NCI-H1092 treated with DMSO at 0.1 percent for 48 hours (cell line): ENCODE measurements at regions not wholly inside any gene's neighbourhood (a gene's known extent, or its start where the extent isn't known, plus 50 kb on each side); places are given as distances from the start of the nearest gene placed in this dataset.
"Not testable (repeated sequence)": the region's sequence is repeated elsewhere in the genome, so short reads cannot be mapped to it uniquely, and the experiment has no call there.

Experiments
- DNase-seq: peaks from one replicate; lab custom pipeline; 2025; lab: John Stamatoyannopoulos, UW

DNA sequence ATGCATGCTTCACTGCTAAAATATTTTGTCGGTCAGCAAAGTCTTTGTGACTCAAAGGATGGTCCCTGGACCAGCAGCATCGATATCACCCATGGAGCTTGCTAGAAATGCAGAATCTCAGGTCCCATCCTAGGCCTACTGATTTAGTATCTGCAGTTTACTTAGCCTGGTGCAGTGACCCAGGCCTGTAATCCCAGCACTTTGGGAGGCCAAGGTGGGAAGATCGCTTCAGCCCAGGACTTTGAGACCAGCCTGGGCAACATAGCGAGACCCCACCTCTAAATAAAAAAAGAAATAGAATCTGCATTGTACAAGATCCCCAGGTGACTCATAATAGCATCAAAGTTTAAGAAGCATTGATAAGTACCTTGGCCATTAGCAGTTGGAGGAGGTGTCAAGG, 248.7 kb downstream of the CD83 start:
- no peak for DNase-seq

DNA sequence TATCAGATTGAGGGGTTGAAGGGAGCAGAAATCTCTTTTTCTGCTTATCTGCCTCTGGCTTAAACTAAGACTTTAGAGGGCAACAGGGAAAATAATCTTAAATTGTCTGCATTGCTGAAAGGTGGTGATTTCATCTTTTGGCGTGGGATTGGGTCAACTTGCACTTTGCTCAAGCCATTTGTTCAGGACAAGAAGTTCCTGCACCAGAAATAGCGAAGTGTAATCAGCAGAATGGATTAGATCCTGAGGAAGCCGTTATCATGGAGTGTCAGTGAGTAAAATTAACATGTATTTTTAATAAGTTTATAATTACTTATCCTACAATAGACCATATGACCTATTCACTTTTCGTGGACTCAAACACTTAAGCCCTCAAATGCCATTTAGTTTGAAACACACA, 249.3 kb downstream of the CD83 start:
- DNase-seq = no peak

DNA sequence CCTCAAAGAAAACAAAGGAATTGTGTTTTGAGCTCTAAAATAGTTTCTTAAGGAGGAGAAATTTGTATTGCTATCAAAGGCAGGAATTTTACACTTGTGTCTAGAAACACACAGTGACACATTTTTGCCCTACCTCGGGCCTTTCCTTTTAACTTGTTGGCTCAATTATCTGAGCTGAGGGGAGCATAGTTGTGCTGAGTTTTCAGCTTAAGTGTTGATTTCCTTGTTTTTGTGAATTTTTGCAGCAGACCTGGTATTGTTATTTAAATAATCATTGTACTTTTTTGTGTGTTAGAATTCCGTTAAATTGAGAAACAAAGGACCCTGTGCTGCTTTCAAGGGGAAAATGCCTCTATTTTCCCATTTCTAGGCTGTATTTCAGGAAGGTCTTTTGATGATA, 249.7 kb downstream of the CD83 start:
- DNase-seq = no peak

DNA sequence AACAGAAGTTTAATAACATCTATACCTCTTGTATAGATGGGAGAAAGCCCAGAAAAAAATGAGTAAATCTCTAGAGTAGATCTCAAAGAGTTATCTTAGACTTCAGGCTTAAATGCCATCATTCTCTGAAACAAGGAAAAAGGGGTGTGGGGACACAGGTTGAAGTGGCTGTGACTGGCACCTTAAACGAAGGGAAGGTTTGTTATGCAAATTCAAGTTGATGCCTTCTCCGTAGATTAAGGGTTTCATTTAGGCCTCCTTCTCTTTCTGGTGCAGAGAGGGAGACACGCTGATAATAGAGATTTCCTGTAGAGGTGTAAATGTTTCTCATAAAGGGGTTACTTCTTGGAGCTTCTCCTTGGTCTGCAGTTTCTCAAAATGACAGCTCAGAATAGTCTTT, 252.1 kb downstream of the CD83 start:
- no peak for DNase-seq

DNA sequence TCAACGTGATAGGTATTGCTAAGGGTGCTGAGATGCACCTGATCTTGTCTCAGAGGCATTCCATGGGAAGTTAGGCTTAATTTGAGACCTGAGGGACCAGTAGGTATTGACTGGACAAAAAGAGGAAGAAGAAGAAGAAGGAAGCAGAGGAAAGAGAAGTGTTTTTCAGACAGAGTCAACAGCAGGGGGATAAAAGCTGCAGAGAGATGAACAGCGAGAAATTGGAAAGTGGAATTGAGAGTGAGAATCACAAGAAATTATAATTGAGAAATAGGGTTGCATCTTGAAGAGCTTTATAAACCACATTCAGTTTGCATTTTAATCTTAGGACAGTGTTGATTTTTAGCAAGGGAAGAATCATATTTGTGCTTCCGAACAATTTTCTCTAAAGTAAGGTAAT, 254.0 kb downstream of the CD83 start:
- DNase-seq = no peak

DNA sequence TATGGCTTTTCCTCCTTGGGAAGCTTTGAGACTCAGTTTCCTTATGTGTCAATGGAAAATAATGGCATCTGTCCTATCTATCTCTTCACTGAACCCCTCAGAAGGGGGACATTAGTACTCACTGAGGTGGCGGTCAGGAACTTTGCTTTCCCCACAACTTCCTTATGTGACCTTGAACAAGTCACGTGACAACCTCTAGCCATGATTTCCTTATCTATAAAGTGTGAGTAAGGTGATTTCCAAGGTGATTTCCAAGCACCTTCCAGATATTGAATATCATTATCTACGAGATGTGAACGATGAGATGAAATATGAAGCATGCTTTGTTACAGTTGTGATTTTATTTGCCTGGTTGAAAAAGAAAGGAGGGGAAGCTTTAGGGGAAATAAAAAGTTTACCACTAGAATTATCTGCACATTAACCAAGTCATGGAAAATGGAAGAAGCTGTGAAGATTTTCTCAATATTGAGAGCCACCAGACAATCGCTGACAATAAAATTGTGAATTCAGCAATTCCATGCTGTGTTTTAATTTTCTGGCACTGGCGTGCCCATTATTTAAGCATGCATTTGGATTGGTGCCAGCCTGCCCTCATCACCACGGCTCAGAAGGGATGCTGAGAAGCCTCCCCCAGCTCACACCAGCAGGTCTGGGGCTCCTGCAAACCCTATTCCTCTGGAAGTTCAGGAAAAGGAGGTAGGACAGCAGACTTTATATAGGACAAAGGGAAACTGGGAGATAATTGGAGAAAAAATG, 255.3 kb downstream of the CD83 start:
- DNase-seq = no peak

DNA sequence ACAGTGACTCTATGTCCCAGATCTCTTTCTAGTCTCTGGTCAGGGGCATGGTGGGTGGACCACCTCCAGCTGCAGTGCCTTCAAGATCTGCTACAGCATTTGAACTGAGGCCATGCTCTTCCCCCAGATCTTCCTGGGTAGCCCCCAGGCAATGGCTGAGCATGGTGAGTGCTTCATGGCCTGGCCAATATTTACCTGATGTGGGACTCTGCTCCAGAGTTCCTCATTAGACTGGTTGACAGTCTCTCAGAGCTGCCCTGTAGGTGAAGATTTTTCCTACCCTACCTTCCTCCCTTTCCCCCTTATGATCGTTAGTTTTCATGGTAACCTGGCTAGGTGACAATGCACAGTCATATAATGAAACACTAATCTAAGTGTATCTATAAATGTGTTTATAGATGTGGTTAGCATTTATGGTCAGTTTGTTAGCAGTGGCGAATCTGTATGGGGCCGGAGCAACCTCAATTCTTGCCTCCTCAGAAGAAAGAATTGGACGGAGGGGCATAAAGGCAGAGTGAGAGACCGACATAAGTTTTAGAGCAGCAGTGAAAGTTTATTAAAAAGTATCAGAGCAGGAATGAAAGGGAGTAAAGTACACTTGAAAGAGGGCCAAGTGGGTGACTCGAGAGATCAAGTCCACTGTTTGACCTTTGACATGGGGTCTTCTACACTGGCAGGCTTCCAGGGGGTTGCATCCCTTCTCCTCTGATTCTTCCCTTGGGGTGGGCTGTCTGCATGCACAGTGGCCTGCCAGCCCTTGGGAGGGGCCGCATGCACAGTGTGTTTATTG, 256.3 kb downstream of the CD83 start:
- DNase-seq = no peak

DNA sequence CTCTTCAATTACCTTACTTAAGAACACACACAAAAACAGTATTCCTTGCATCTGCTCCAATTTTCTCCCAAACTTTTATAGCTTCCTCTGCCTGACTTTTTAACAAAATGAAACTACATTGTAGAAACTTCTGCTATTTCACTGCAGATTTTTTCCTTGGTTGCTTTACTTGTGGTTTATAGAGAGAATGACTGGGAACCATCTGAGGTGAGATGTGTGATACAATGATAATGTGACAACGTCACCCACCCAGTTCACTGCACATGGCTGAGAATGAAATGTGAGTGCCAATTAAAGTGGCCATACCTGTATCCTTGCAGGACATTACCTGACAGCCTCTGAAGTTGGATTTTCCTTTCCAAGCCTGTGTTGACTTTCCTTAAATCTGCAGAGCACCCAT, 258.4 kb downstream of the CD83 start:
- no peak for DNase-seq

DNA sequence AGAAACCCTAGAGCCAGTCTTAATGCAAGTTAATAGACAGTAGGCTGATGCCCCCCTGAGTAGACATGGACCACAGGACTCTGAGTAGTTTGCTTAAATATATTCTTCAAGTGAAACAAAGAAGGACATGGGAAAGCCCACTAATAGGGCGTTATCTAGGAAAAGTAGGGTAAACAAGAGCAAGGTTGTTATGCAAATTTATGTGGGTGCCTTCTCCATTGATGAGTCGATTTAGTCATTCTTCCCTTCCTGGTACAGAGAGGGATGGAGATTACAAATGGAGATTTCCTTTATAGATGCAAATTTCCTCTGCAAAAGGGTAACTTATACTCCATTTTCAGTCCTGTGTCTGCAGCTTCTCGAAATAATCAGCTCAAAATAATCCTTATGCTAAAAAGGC, 262.0 kb downstream of the CD83 start:
- DNase-seq = no peak

DNA sequence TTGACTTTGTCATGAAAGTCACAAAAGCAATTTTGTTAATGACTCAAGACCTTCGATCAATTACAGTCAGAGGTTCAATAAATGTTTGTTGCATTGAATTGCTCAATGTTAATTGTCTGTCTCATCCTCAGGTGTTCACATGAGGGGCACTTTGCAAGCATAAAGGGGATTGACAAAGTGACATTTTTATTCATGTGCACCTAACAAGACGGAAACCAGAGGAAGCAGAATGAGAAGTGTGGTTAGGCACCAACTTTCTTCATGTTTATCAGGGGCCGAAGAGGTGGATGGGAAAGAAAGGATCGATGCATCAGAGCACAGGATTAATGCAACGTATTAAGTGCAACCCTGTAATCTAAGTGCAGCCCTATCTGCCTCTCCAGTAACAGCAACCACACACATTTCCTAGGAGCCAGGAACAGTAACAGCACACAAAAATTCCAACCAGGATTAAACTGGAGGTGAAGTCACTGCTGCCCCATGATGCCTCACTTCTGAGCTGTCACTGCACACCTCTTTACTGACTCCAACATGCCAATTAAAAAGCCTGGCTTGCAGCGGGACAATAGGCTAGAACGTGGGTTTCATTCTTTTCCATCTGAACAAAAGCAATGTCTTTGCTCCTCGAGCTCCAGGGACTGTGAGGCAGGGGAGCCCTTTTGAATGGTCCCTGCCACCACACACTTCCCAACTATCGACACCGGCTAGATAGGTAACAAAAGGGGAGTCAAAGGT, 262.7 kb downstream of the CD83 start:
- DNase-seq = no peak

DNA sequence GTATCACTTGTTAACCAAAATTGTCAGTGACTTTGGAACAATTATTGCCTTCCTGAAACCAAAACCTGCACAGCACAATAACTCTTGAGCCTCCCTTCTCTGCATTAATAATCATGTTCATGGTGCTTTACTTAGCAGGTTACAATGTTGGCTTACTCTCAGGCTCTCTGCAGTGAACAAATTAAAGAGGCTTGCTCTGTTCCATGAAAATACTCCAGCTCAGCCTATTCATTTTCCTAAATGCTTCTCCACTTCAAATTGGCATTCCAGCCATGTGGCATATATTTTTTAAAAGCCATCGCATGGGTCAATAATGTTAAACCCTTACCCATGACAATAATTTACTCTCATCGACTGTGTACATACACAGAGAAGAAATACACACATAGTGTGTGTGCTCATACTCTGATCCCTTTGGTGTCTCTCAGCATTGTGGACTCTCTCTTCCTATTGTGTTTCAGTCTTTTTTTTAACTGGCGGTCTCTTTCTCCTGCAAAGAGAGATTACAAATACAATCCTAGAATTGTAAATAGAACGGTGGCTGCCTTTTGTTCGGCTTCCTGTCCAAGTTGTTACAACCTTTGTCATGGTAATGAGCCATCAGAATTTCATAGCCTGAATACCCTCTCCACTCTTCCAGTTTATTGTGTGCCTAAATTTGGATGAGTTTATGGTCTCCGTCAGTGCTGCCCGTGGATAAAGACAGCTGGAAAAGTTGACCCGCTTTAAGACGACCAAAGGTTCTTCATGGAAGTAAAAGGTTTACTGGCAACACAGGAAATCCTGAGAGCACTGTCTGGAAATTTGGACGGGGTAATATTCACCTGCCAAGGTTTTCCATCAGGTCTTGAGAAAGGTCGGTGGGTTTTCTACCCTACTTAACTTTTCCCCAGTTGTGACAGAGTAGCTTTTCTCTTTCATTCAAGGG, 263.6 kb downstream of the CD83 start:
- DNase-seq = peak; percentile 68

DNA sequence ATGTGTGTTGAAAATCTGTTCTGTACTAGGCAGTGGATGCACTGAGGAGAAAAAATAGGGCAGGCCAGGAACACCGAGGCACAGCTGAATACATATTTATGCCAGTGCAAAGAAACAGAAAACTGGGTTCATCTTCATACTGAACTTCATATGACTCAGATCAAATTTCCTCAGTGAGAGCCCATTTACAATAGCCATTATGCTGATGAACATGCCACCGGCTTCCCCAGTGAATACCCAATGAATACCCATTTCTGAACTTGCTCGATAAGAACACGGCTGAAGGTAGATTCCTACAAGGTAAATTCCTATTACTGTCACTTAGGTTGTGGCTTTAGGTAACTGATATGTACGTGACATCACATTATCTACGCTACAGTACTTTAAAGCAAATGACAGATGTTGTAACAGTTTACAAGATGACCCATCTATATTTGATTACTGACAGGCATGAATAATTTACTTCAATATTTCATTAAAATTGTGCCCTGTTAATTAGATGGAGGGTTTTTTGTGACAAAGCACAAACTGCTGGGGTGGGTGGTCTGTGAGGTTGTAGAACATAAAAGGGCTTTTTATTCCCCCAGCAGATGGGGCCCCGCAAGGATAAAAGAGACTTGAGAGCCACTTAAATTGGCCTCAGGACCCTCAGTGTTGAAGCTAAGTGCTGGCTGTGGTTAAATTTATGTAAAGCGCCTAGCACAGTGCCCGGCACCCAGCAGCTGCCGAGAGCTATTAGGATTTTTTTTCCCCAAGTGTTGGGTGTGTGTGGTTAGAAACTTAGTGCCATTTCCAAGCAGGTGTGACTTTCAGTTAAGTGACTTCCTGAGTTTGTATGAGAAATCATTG, 264.5 kb downstream of the CD83 start:
- DNase-seq = peak; percentile 0

DNA sequence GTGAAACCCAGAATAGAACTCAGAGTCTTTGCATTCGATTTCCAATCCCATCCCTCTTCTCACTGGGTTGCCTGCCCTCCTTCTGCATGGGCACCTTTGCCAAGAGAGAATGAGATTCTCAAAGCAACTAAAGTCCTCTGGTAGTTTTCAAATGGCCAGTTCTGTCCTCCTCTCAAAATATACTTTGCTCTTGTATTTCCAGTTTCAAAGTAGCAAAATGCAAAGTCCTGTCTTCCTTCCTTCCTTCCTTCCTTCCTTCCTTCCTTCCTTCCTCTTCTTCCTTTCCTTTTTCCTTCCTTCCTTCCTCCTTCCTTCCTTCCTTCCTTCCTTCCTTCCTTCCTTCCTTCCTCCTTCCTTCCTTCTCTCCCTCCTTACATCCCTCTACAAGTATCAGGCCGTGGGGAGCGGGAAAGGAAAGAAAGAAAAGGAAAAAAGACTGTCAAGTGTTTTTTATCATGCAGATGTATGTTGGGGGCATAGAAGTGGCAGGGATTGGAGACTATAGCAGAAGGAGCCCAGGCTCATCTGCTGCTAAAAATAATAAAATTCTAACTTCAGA, 265.2 kb downstream of the CD83 start:
- DNase-seq = no peak

DNA sequence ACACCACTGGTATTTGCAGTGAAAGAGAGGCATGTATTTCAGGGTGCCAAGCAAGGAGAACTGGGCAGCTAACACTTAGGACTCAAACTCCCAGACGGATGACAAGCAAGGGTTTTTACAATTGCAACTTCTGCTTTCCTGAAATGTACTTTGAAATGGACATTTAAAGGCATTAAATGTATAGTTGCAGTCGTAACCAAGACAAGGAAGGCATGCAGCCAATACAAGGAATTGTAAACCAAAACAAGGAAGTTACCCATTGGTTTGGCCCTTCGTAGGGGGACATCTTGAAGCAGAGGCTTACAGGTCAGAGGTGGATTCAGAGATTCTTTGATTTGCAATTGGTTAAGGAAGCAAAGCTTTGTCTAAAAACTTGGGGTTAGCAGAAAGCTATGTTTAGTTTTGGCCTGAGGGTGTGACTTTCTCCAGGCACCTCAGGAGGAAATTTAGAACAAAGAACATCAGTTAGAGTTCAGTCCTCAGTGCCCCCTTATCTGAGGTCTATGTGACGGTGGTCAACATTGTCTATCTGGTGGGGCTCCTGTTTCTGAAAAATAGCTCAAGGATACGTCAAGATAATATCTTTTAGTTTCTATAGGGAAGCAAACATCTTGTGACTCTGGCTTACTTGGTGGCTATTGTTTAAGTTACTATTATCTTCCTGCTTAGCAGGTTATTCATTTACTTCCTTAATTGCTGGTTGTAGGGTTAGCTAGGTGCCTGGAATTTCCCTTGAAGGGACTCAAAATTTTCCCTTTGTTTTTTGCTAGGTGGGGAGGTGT, 266.0 kb downstream of the CD83 start:
- no peak for DNase-seq

DNA sequence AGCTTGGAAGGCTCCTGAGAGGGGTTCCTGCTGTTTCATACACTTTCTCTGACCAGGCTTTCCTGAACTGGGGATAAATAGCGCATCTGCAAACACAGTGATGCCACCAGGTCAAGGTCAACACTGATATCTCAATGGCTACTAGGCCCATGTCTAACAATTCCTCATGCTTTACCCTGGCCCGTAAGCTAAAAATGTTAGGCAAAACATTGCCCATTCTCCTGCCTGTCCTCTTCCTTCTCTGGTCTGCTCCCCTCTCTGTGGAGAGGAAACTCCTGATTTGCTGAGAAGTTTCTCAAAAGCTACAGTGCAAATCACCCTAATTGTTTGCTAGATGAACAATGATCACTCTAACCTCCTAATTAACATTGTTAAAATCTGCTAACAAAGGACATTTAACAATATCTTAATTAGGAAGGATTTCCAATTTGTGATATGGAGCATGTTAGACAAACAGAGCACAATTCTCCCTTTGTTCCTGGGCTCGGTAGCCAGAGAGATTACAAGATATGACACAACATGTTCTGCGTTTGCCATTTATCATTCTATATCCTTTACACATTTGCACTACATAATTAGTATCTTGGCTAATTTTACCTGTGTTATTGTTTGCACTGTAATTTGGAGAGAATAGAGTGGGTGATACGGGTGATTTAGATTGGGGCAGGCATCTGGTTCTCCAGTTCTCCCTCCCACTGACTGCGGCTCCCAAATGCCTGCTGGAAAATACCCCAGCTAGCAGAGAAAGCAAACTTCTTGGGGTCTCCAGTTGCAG, 266.8 kb downstream of the CD83 start:
- peak; percentile 10 for DNase-seq

DNA sequence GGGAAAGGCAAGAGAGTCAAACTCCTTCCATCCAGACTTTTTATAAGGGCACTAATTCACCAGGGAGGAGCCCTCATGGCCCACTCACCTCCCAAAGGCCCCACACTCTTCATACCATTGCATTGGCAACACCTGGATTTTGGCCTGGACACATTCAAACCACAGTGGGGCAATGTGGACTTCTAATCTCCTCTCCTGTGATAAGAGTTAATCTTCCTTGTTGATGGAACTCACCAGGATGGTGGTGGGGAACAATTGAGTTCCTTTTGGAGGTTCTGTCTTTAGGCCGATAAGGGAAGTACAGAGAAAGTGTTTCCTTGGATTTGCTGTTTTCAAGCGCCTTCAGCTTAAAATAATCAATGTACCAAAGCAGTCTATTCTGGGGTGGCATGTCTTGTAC, 268.7 kb downstream of the CD83 start:
- DNase-seq = no peak

DNA sequence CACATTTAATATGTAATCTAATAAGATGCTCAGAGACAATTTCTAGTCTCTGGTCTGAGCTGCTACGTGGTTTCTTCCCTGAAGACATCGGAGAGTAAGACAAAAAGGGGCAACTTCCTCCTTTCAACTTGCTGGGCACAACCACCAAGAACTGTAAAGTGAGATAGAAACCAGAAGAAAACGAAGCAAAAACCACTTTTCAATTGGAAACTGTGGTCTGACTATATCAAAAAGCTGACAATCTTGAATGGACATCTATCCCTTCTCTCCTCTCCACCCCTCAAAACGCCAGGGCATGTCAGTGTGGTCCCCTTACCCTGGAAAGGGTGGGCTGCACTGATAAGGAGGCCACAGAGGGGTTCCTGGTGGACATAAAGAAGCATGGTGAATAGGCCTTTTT, 269.1 kb downstream of the CD83 start:
- DNase-seq = no peak

DNA sequence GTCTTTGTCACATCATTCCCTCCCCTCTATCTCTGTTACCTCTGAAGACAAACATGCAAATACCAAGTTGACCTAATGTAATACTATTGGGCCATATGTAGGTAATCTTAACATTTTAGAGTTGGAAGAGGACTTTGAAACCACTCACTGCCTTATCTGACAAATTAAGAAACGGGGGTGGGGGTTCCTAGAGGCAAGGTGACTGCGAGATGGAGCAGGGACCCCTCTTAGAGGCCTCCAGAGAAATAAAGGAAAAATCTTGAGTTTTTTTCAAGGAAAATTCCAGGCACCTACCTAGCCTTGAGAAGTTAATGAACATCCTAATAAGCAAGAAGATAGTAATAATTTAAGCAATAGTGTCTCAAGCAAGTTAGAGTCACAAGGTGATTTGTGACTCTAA, 270.8 kb downstream of the CD83 start:
- no peak for DNase-seq

DNA sequence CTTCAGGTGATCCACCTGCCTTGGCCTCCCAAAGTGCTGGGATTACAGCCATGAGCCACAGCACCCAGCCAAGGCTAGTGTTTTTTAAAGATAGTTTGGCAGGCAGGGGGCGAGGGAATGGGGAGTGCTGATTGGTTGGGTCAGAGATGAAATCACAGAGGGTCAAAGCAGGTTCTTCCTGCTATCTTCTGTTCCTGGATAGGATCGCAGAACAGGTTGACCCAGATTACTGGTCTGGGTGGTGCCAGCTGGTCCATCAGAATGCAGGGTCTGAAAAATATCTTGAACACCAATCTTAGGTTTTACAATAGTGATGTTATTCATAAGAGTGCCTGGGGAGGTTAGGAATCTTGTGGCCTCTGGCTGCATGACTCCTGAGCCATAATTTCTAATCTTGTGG, 272.2 kb downstream of the CD83 start:
- DNase-seq = not testable (repeated sequence)
